Keratinocyte (primary cell): ENCODE measurements at regions not wholly inside any gene's neighbourhood (a gene's known extent, or its start where the extent isn't known, plus 50 kb on each side); places are given as distances from the start of the nearest gene placed in this dataset.

Experiments used
- CTCF ChIP-seq, 3 experiments: IDR thresholded peaks in 1 of 3; conservative IDR thresholded peaks in 1 of 3; optimal IDR thresholded peaks in 1 of 3; 2 replicates in 2 of 3; 3 replicates in 1 of 3; pipeline versions ENCODE3 to v1.5.1; 2011; ENCODE audit warnings: low read length in 3 of 3, mild to moderate bottlenecking in 3 of 3, moderate library complexity in 2 of 3, control low read depth in 1 of 3, inconsistent platforms in 1 of 3; ENCODE audit not compliant: insufficient read depth in 2 of 3; ENCODE audit errors: extremely low read depth in 1 of 3
- EZH2 ChIP-seq: IDR thresholded peaks from one replicate; pipeline ENCODE4 v1.6.1; 2012; ENCODE audit warnings: inconsistent platforms, mild to moderate bottlenecking, low read length, moderate library complexity

GRCh38 chr12:107219301-107219700 is 126.0 kb upstream of the CRY1 start:
- no peak for TF ChIP-seq EZH2
- no peak for TF ChIP-seq CTCF (optimal IDR thresholded peaks at IDR 0.05 in 1 of 3, IDR thresholded peaks at IDR 0.05 in 1 of 3, conservative IDR thresholded peaks at IDR 0.05 in 1 of 3; ENCODE audit: extremely low read depth in 1 of 3, insufficient read depth in 2 of 3, low read length in 3 of 3)
